ENCODE measurements at regions not wholly inside any gene's neighbourhood (a gene's known extent, or its start where the extent isn't known, plus 50 kb on each side); places are given as distances from the start of the nearest gene placed in this dataset.

GRCh38 chr12:84554199-84554723 is 358.3 kb downstream of the SLC6A15 start:
- Histone ChIP-seq H3K27ac (ENCODE audit: low read depth, low read length) (no peak overlapping the region), H3K36me3 (ENCODE audit: control insufficient read depth in 2 of 3, insufficient read depth in 3 of 3, low read length in 3 of 3) (no peaks in the 10 kb centered on the region), H3K9me3 (ENCODE audit: control insufficient read depth in 2 of 3, low read length in 3 of 3) (no peaks in the 10 kb centered on the region), H3K27me3 (ENCODE audit: control insufficient read depth in 2 of 2, insufficient read depth in 2 of 2, low read length in 2 of 2) (no peaks in the 10 kb centered on the region), H3K4me3 (ENCODE audit: low read length) (no peak overlapping the region), H3K4me1 (ENCODE audit: control insufficient read depth in 2 of 2, insufficient read depth in 2 of 2, low read length in 2 of 2) (no peaks in the 10 kb centered on the region)
- ATAC-seq (no peak), DNase-seq (no peak)
- ChIA-PET POLR2A (no interaction called here), CTCF (no interaction called here)
- intact Hi-C loops (cut with micrococcal nuclease) = no loop called here
- Mint-ChIP-seq H3K4me3 (no peak overlapping the region), H3K9me3 (peaks cover 0 to 12% (median 0%) of the 10 kb centered on the region in 11 donors), H3K36me3 (no peaks in the 10 kb centered on the region), H3K4me1 (no peaks in the 10 kb centered on the region), H3K27me3 (no peaks in the 10 kb centered on the region), H3K27ac (no peak overlapping the region)

DNA sequence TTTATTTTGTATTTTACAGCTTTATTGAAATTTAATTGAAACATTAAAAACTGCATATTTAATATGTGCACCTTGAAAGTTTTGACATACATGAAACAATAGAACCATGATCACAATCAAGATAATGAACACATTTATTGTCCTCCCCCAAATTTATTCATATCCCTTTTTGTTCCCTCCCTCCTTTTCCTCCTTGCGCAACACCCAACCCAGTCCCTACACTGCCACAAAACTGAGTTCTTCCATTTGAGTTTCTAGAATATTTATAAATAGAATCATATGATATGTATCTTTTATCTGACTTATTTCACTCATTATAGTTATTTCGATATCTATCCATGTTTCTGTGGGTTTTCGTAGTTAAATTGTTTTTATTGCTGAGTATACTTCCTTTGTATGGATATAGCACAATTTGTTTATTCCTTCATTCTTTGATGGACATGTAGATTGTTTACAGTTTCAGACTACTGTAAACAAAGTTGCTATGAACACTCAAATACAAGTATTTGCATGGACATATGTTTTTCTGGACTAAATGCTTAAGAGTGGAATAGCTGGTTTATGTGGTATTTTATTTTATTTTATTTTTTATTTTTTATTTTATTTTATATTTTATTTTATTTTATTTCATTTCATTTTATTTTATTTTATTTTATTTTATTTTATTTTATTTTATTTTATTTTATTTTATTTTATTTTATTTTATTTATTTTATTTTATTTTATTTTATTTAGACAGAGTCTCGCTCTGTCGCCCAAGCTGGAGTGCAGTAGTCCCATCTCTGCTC is 359.1 kb downstream of the SLC6A15 start:
- Mint-ChIP-seq H3K9me3 (peaks cover 0 to 10% (median 0%) of the 10 kb centered on the region in 11 donors), H3K4me3 (no peak overlapping the region), H3K27me3 (no peaks in the 10 kb centered on the region), H3K4me1 (no peaks in the 10 kb centered on the region), H3K36me3 (no peaks in the 10 kb centered on the region), H3K27ac (no peak overlapping the region)
- POLR2A ChIA-PET = no interaction called here
- DNase-seq (no peak), ATAC-seq (no peak)
- H3K36me3 ChIP-seq (ENCODE audit: control insufficient read depth in 2 of 3, insufficient read depth in 3 of 3, low read length in 3 of 3) = no peaks in the 10 kb centered on the region
- CTCF ChIA-PET = no interaction called here
- H3K4me3 ChIP-seq (ENCODE audit: low read length) = no peak overlapping the region
- H3K27me3 ChIP-seq (ENCODE audit: control insufficient read depth in 2 of 2, insufficient read depth in 2 of 2, low read length in 2 of 2) = no peaks in the 10 kb centered on the region
- no peak overlapping the region for H3K27ac ChIP-seq (ENCODE audit: low read depth, low read length)
- no peaks in the 10 kb centered on the region for H3K4me1 ChIP-seq (ENCODE audit: control insufficient read depth in 2 of 2, insufficient read depth in 2 of 2, low read length in 2 of 2)
- intact Hi-C loops (cut with micrococcal nuclease) = no loop called here
- no peaks in the 10 kb centered on the region for H3K9me3 ChIP-seq (ENCODE audit: control insufficient read depth in 2 of 3, low read length in 3 of 3)

GRCh38 chr12:84551373-84551772 is 361.2 kb downstream of the SLC6A15 start:
- H3K4me3 Mint-ChIP-seq = no peak overlapping the region
- ChIA-PET POLR2A (interaction anchor here (0.5 kb wide), 1 partner anchor 183 kb away, joined by 3 read pairs; no protein-coding TSS in a partner anchor), CTCF (no interaction called here)
- Histone ChIP-seq H3K27me3 (ENCODE audit: control insufficient read depth in 2 of 2, insufficient read depth in 2 of 2, low read length in 2 of 2) (no peaks in the 10 kb centered on the region), H3K9me3 (ENCODE audit: control insufficient read depth in 2 of 3, low read length in 3 of 3) (no peaks in the 10 kb centered on the region), H3K27ac (ENCODE audit: low read depth, low read length) (no peak overlapping the region), H3K4me3 (ENCODE audit: low read length) (no peak overlapping the region), H3K4me1 (ENCODE audit: control insufficient read depth in 2 of 2, insufficient read depth in 2 of 2, low read length in 2 of 2) (no peaks in the 10 kb centered on the region), H3K36me3 (ENCODE audit: control insufficient read depth in 2 of 3, insufficient read depth in 3 of 3, low read length in 3 of 3) (no peaks in the 10 kb centered on the region)
- DNase-seq = no peak
- intact Hi-C loops (cut with micrococcal nuclease) = no loop called here
- H3K27ac Mint-ChIP-seq = no peak overlapping the region
- ATAC-seq = no peak
- H3K9me3 Mint-ChIP-seq = peaks cover 0 to 8% (median 0%) of the 10 kb centered on the region in 11 donors
- no peaks in the 10 kb centered on the region for H3K36me3 Mint-ChIP-seq
- no peaks in the 10 kb centered on the region for H3K4me1 Mint-ChIP-seq
- no peaks in the 10 kb centered on the region for H3K27me3 Mint-ChIP-seq

DNA sequence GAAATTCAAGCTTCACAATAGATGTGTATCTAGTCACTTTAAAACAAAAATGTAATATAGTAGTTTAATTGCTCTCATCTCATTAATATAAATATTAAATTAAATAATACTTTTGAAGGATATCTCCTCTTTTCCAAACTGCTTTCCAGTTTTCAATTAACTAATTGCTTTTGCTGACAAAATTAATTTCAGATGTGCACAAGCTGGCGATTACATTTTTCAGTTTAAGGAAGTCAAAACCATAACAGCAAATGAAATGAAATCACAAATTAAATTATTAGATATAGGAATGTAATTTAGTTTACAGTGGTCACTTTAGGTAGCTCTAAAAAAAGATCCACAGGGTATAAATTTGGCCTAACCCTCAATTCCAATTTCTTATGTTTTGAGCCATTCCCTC is 362.1 kb downstream of the SLC6A15 start:
- H3K27me3 Mint-ChIP-seq = no peaks in the 10 kb centered on the region
- no peaks in the 10 kb centered on the region for H3K36me3 Mint-ChIP-seq
- no peaks in the 10 kb centered on the region for H3K4me1 Mint-ChIP-seq
- H3K4me3 ChIP-seq (ENCODE audit: low read length) = no peak overlapping the region
- intact Hi-C loops (cut with micrococcal nuclease) = no loop called here
- peaks cover 0 to 8% (median 0%) of the 10 kb centered on the region in 11 donors for H3K9me3 Mint-ChIP-seq
- no peaks in the 10 kb centered on the region for H3K36me3 ChIP-seq (ENCODE audit: control insufficient read depth in 2 of 3, insufficient read depth in 3 of 3, low read length in 3 of 3)
- H3K27me3 ChIP-seq (ENCODE audit: control insufficient read depth in 2 of 2, insufficient read depth in 2 of 2, low read length in 2 of 2) = no peaks in the 10 kb centered on the region
- POLR2A ChIA-PET = interaction anchor here (0.5 kb wide), 1 partner anchor 184 kb away, joined by 3 read pairs; no protein-coding TSS in a partner anchor
- ATAC-seq = no peak
- CTCF ChIA-PET = no interaction called here
- H3K4me1 ChIP-seq (ENCODE audit: control insufficient read depth in 2 of 2, insufficient read depth in 2 of 2, low read length in 2 of 2) = no peaks in the 10 kb centered on the region
- H3K9me3 ChIP-seq (ENCODE audit: control insufficient read depth in 2 of 3, low read length in 3 of 3) = no peaks in the 10 kb centered on the region
- no peak overlapping the region for H3K4me3 Mint-ChIP-seq
- no peak overlapping the region for H3K27ac ChIP-seq (ENCODE audit: low read depth, low read length)
- DNase-seq = no peak
- H3K27ac Mint-ChIP-seq = no peak overlapping the region

DNA sequence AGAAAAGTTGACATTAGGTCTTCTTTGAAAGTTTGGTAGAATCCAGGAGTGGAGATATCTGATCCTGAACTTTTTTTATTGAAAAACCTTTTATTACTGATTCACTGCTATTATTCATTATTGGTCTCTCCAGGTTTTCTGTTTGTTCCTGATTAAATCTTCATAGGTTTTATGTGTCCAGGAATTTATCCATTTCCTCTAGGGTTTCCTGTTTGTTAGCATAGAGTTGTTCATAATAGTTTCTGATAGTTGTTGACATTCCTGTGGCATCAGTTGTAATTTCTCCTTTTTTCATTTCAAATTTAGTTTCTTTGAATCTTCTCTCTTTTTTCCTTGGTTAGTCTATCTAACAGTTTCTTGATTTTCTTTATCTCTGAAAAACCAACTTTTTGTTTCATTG is 370.3 kb downstream of the SLC6A15 start:
- H3K4me1 Mint-ChIP-seq = no peaks in the 10 kb centered on the region
- H3K4me3 Mint-ChIP-seq = no peak overlapping the region
- peaks cover 0 to 10% (median 2%) of the 10 kb centered on the region in 11 donors for H3K9me3 Mint-ChIP-seq
- Histone ChIP-seq H3K4me3 (ENCODE audit: low read length) (no peak overlapping the region), H3K27ac (ENCODE audit: low read depth, low read length) (no peak overlapping the region), H3K36me3 (ENCODE audit: control insufficient read depth in 2 of 3, insufficient read depth in 3 of 3, low read length in 3 of 3) (no peaks in the 10 kb centered on the region), H3K27me3 (ENCODE audit: control insufficient read depth in 2 of 2, insufficient read depth in 2 of 2, low read length in 2 of 2) (no peaks in the 10 kb centered on the region), H3K4me1 (ENCODE audit: control insufficient read depth in 2 of 2, insufficient read depth in 2 of 2, low read length in 2 of 2) (no peaks in the 10 kb centered on the region), H3K9me3 (ENCODE audit: control insufficient read depth in 2 of 3, low read length in 3 of 3) (no peaks in the 10 kb centered on the region)
- H3K27me3 Mint-ChIP-seq = no peaks in the 10 kb centered on the region
- no peak for DNase-seq
- ATAC-seq = no peak
- H3K27ac Mint-ChIP-seq = no peak overlapping the region
- CTCF ChIA-PET = no interaction called here
- POLR2A ChIA-PET = no interaction called here
- no peaks in the 10 kb centered on the region for H3K36me3 Mint-ChIP-seq
- intact Hi-C loops (cut with micrococcal nuclease) = no loop called here

DNA sequence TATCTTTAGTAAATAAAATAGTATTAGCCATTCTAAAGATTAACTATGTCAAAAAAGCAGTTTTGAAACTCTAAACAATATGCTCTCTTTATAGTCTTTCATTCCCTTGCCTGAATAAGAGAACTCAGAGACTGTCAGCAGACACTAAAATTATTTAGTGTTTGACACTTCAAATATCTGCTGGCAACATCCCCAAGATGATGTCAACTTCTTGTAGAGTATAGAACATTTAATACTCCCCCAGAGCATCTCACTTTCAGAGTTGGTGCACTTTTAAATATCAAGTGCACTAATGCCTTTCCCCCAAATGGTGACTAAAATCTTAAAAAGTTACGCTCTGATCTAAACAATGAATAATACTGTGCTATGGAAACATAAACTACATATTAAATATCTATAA is 374.9 kb downstream of the SLC6A15 start:
- Mint-ChIP-seq H3K36me3 (no peaks in the 10 kb centered on the region), H3K4me1 (no peaks in the 10 kb centered on the region), H3K27me3 (no peaks in the 10 kb centered on the region), H3K9me3 (peaks cover 0 to 14% (median 0%) of the 10 kb centered on the region in 11 donors), H3K27ac (no peak overlapping the region), H3K4me3 (no peak overlapping the region)
- DNase-seq (no peak), ATAC-seq (no peak)
- no peak overlapping the region for H3K4me3 ChIP-seq (ENCODE audit: low read length)
- intact Hi-C loops (cut with micrococcal nuclease) = no loop called here
- H3K27ac ChIP-seq (ENCODE audit: low read depth, low read length) = no peak overlapping the region
- no peaks in the 10 kb centered on the region for H3K36me3 ChIP-seq (ENCODE audit: control insufficient read depth in 2 of 3, insufficient read depth in 3 of 3, low read length in 3 of 3)
- H3K27me3 ChIP-seq (ENCODE audit: control insufficient read depth in 2 of 2, insufficient read depth in 2 of 2, low read length in 2 of 2) = no peaks in the 10 kb centered on the region
- POLR2A ChIA-PET = no interaction called here
- CTCF ChIA-PET = no interaction called here
- no peaks in the 10 kb centered on the region for H3K9me3 ChIP-seq (ENCODE audit: control insufficient read depth in 2 of 3, low read length in 3 of 3)
- H3K4me1 ChIP-seq (ENCODE audit: control insufficient read depth in 2 of 2, insufficient read depth in 2 of 2, low read length in 2 of 2) = no peaks in the 10 kb centered on the region

- Histone ChIP-seq H3K4me3 (ENCODE audit: low read length) (no peak overlapping the region), H3K4me1 (ENCODE audit: control insufficient read depth in 2 of 2, insufficient read depth in 2 of 2, low read length in 2 of 2) (no peaks in the 10 kb centered on the region), H3K9me3 (ENCODE audit: control insufficient read depth in 2 of 3, low read length in 3 of 3) (no peaks in the 10 kb centered on the region), H3K27ac (ENCODE audit: low read depth, low read length) (no peak overlapping the region), H3K36me3 (ENCODE audit: control insufficient read depth in 2 of 3, insufficient read depth in 3 of 3, low read length in 3 of 3) (no peaks in the 10 kb centered on the region), H3K27me3 (ENCODE audit: control insufficient read depth in 2 of 2, insufficient read depth in 2 of 2, low read length in 2 of 2) (no peaks in the 10 kb centered on the region)
- CTCF ChIA-PET = no interaction called here
- no peak overlapping the region for H3K27ac Mint-ChIP-seq
- no peak for DNase-seq
- peaks cover 0 to 4% (median 0%) of the 10 kb centered on the region in 7 donors for H3K4me1 Mint-ChIP-seq
- intact Hi-C loops (cut with micrococcal nuclease) = no loop called here
- no peak overlapping the region for H3K4me3 Mint-ChIP-seq
- no peak for ATAC-seq
- no peaks in the 10 kb centered on the region for H3K27me3 Mint-ChIP-seq
- peaks cover 0 to 6% (median 0%) of the 10 kb centered on the region in 11 donors for H3K9me3 Mint-ChIP-seq
- POLR2A ChIA-PET = no interaction called here
- H3K36me3 Mint-ChIP-seq = no peaks in the 10 kb centered on the region
Observed at GRCh38 chr12:84512751-84513150, 399.8 kb downstream of the SLC6A15 start.
